SK-N-MC (cell line): ENCODE measurements at regions not wholly inside any gene's neighbourhood (a gene's known extent, or its start where the extent isn't known, plus 50 kb on each side); places are given as distances from the start of the nearest gene placed in this dataset.

Experiments
- EZH2 ChIP-seq: fragments of 200-600 bp; sonication (generic); IDR thresholded peaks from one replicate; pipeline ENCODE4 v1.6.1; 2017; ENCODE audit warnings: antibody characterized with exemption
- POLR2AphosphoS5 ChIP-seq: IDR thresholded peaks from 2 replicates; pipeline ENCODE4 v1.6.1; 2012; ENCODE audit warnings: mild to moderate bottlenecking, low read depth, low read length, borderline replicate concordance

DNA sequence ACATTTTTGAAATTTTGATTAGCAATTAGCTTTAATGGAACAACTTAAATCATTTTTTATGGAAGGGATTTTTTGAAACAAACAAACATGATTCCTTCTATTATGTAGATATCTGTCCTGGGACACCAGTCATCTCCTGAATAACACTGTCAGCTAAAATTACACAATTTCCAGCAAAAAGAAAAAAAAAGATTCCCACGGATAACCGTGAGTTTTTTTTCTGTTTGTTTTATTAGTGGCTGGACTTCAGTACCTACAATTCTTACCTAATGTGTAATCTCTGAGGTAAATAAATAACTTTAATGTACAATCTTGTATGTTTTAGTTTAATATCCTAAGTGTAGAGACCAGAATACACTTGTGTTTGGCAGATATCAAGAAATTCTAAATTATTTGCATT, 126.6 kb upstream of the KYNU start:
- TF ChIP-seq EZH2 (no peak), POLR2AphosphoS5 (no peak)
